H1 (cell line): ENCODE measurements at regions not wholly inside any gene's neighbourhood (a gene's known extent, or its start where the extent isn't known, plus 50 kb on each side); places are given as distances from the start of the nearest gene placed in this dataset.

Experiments used
- CTCF ChIA-PET: fragments of 300-600 bp; sonication (Branson Sonifier 250); formaldehyde crosslinking; loops from one replicate; lab custom pipeline; 2021; ENCODE audit not compliant: partially characterized antibody; lab: Charles Lee
- POLR2A ChIA-PET: fragments of 300-600 bp; sonication (Branson Sonifier 250); formaldehyde crosslinking; loops from one replicate; lab custom pipeline; 2021; ENCODE audit warnings: inconsistent platforms; ENCODE audit not compliant: partially characterized antibody; lab: Charles Lee
- DNase-seq, 2 experiments: peaks; one replicate each; pipeline versions ENCODE4 v3.0.0 to v3.0.0-alpha.2; 2010 to 2022; ENCODE audit warnings: low spot score in 2 of 2, low read depth in 1 of 2, mixed read lengths in 1 of 2
- FAIRE-seq: peaks from 2 replicates; lab custom pipeline; 2011; peaks lifted over from hg19 to GRCh38; lab: Jason Lieb, UNC
- H2AFZ ChIP-seq: 2 replicates; pipeline ENCODE4 v1.8.1; 2012; ENCODE audit warnings: low read length, inconsistent platforms
- H2AK5ac ChIP-seq: 2 replicates; pipeline ENCODE4 v1.6.1; 2013; ENCODE audit warnings: low read depth, low read length
- H2BK120ac ChIP-seq: replicated peaks from 2 replicates; pipeline ENCODE3; 2013; ENCODE audit warnings: low read depth, low read length, inconsistent platforms
- H2BK12ac ChIP-seq: 2 replicates; pipeline ENCODE4 v1.6.1; 2013; ENCODE audit warnings: low read depth, low read length
- H2BK15ac ChIP-seq: 2 replicates; pipeline ENCODE4 v1.6.1; 2013; ENCODE audit warnings: low read length
- H2BK20ac ChIP-seq: 2 replicates; pipeline ENCODE4 v1.6.1; 2013; ENCODE audit warnings: low read length
- H2BK5ac ChIP-seq: 2 replicates; pipeline ENCODE4 v1.6.1; 2013; ENCODE audit warnings: low read depth, low read length
- H3K14ac ChIP-seq: 2 replicates; pipeline ENCODE4 v1.6.1; 2013; ENCODE audit warnings: inconsistent platforms; ENCODE audit not compliant: insufficient read length
- H3K18ac ChIP-seq: 2 replicates; pipeline ENCODE4 v1.6.1; 2013; ENCODE audit warnings: low read length; ENCODE audit errors: extremely low read depth
- H3K23ac ChIP-seq: 2 replicates; pipeline ENCODE4 v1.6.1; 2013; ENCODE audit warnings: inconsistent platforms; ENCODE audit not compliant: insufficient read length
- H3K23me2 ChIP-seq: 2 replicates; pipeline ENCODE4 v1.6.1; 2013; ENCODE audit warnings: low read depth, low read length
- H3K27ac ChIP-seq: 2 replicates; pipeline ENCODE4 v1.6.1; 2011; ENCODE audit warnings: low read depth, low read length, inconsistent platforms
- H3K27me3 ChIP-seq, 4 experiments: replicated peaks in 1 of 4; 1 replicate in 1 of 4; 2 replicates in 3 of 4; pipeline versions ENCODE4 v1.6.1 to v1.8.1; 2011 to 2013; ENCODE audit warnings: low read length in 3 of 4, mild to moderate bottlenecking in 3 of 4, inconsistent platforms in 2 of 4, mixed read lengths in 2 of 4, moderate library complexity in 1 of 4; ENCODE audit not compliant: control insufficient read depth in 3 of 4, insufficient read depth in 3 of 4; ENCODE audit errors: extremely low read depth in 1 of 4
- H3K36me3 ChIP-seq, 4 experiments: 2 replicates each; pipeline versions ENCODE4 v1.6.1 to v1.8.1; 2011 to 2013; ENCODE audit warnings: mild to moderate bottlenecking in 4 of 4, low read length in 3 of 4, moderate library complexity in 2 of 4, control low read depth in 1 of 4, inconsistent platforms in 1 of 4; ENCODE audit not compliant: insufficient read depth in 4 of 4, control insufficient read depth in 2 of 4
- H3K4ac ChIP-seq: replicated peaks from 2 replicates; pipeline ENCODE3; 2013; ENCODE audit warnings: low read length, low read depth, mixed read lengths, inconsistent platforms; ENCODE audit not compliant: insufficient read length
- H3K4me1 ChIP-seq, 4 experiments: replicated peaks in 1 of 4; 1 replicate in 1 of 4; 2 replicates in 3 of 4; pipeline versions ENCODE4 v1.6.1 to v1.8.1; 2011 to 2013; ENCODE audit warnings: low read length in 3 of 4, inconsistent platforms in 2 of 4, mixed read lengths in 1 of 4; ENCODE audit not compliant: insufficient read depth in 4 of 4, control insufficient read depth in 3 of 4
- H3K4me2 ChIP-seq, 2 experiments: 2 replicates each; pipeline versions ENCODE4 v1.6.1 to v1.8.1; 2011 to 2013; ENCODE audit warnings: low read depth in 2 of 2, low read length in 2 of 2, control low read depth in 1 of 2, inconsistent platforms in 1 of 2, mild to moderate bottlenecking in 1 of 2; ENCODE audit not compliant: insufficient read depth in 1 of 2
- H3K4me3 ChIP-seq, 4 experiments: fragments of 200-600, 300-600 bp in 1 of 4; sonication (generic), shearing (Covaris generic), sonication (Bioruptor Twin) in 1 of 4; 2 replicates each; pipeline versions ENCODE4 v1.5.1 to v1.8.1; 2011 to 2016; ENCODE audit warnings: low read length in 4 of 4, low read depth in 3 of 4, control low read depth in 2 of 4, inconsistent platforms in 2 of 4, mild to moderate bottlenecking in 2 of 4, mixed read lengths in 1 of 4, moderate library complexity in 1 of 4; ENCODE audit not compliant: insufficient read depth in 2 of 4; ENCODE audit errors: extremely low read depth in 1 of 4
- H3K56ac ChIP-seq: replicated peaks from 2 replicates; pipeline ENCODE3; 2013; ENCODE audit warnings: low read depth, mild to moderate bottlenecking, mixed read lengths, low read length, inconsistent platforms; ENCODE audit not compliant: insufficient read length
- H3K79me1 ChIP-seq: 2 replicates; pipeline ENCODE4 v1.6.1; 2013; ENCODE audit warnings: low read depth, low read length, control low read depth
- H3K79me2 ChIP-seq, 2 experiments: 2 replicates each; pipeline versions ENCODE4 v1.6.1 to v1.8.1; 2012 to 2013; ENCODE audit warnings: low read length in 2 of 2, mild to moderate bottlenecking in 2 of 2, inconsistent platforms in 1 of 2; ENCODE audit not compliant: insufficient read depth in 2 of 2, control insufficient read depth in 1 of 2
- H3K9ac ChIP-seq, 4 experiments: replicated peaks in 1 of 4; 1 replicate in 1 of 4; 2 replicates in 3 of 4; pipeline versions ENCODE4 v1.6.1 to v1.8.1; 2011 to 2013; ENCODE audit warnings: low read depth in 3 of 4, low read length in 3 of 4, control low read depth in 2 of 4, mild to moderate bottlenecking in 2 of 4, moderate library complexity in 2 of 4, inconsistent platforms in 1 of 4; ENCODE audit errors: extremely low read depth in 1 of 4
- H3K9me3 ChIP-seq, 2 experiments: 2 replicates each; pipeline versions ENCODE4 v1.6.1 to v1.8.1; 2012 to 2013; ENCODE audit warnings: mild to moderate bottlenecking in 2 of 2, moderate library complexity in 2 of 2, control low read depth in 1 of 2, inconsistent platforms in 1 of 2, low read depth in 1 of 2, low read length in 1 of 2, mixed read lengths in 1 of 2; ENCODE audit not compliant: insufficient read depth in 2 of 2
- H4K20me1 ChIP-seq, 2 experiments: replicated peaks in 1 of 2; 2 replicates each; pipeline versions ENCODE3 to v1.8.1; 2011 to 2013; ENCODE audit warnings: inconsistent platforms in 2 of 2, low read length in 2 of 2, mild to moderate bottlenecking in 1 of 2; ENCODE audit not compliant: insufficient read depth in 2 of 2, control insufficient read depth in 1 of 2
- H4K5ac ChIP-seq: 2 replicates; pipeline ENCODE4 v1.6.1; 2013; ENCODE audit warnings: low read length, low read depth, mixed read lengths, inconsistent platforms; ENCODE audit not compliant: insufficient read length
- H4K8ac ChIP-seq: 2 replicates; pipeline ENCODE4 v1.8.0; 2013; ENCODE audit warnings: mild to moderate bottlenecking, moderate library complexity, low read length, inconsistent platforms; ENCODE audit not compliant: insufficient read depth; ENCODE audit errors: extremely low read depth
- H4K91ac ChIP-seq: replicated peaks from 2 replicates; pipeline ENCODE3; 2013; ENCODE audit warnings: low read length, mixed read lengths, inconsistent platforms; ENCODE audit not compliant: insufficient read length
- CBX5 ChIP-seq: fragments of 300-800, 300-1000 bp; sonication (generic); IDR thresholded peaks from 2 replicates; pipeline ENCODE4 v1.7.1; 2016; ENCODE audit warnings: antibody characterized with exemption, low read length, low read depth
- CHD2 ChIP-seq: IDR thresholded peaks from 2 replicates; pipeline ENCODE4 v1.6.1; 2012; ENCODE audit warnings: low read length, improper control_type of control experiment
- JUN ChIP-seq: IDR thresholded peaks from 2 replicates; pipeline ENCODE4 v1.6.1; 2011; ENCODE audit warnings: low read depth, mild to moderate bottlenecking, improper control_type of control experiment, low read length
- PHF8 ChIP-seq: fragments of 200-600 bp; sonication (generic); conservative IDR thresholded peaks from 2 replicates; pipeline ENCODE4 v1.7.1; 2012; ENCODE audit warnings: low read depth, mild to moderate bottlenecking, inconsistent platforms, low read length, moderate library complexity
- POU5F1 ChIP-seq: IDR thresholded peaks from 2 replicates; pipeline ENCODE4 v1.6.1; 2011; ENCODE audit warnings: low read depth, mild to moderate bottlenecking, low read length, moderate library complexity
- WGBS, 2 experiments: shearing (Covaris generic) in 1 of 2; methylation state at CpG; one replicate each; pipeline versions ENCODE4 v1.1.6 to v1.1.7; 2013 to 2015; ENCODE audit warnings: low lambda C conversion rate in 2 of 2, mixed read lengths in 2 of 2, inconsistent platforms in 1 of 2, low coverage in 1 of 2, missing lambda C conversion rate in 1 of 2; ENCODE audit not compliant: insufficient replicate concordance in 2 of 2, insufficient coverage in 1 of 2, insufficient read length in 1 of 2; ENCODE audit errors: extremely low coverage in 1 of 2, missing lambda C conversion rate in 1 of 2; 5-methylcytosine and 5-hydroxymethylcytosine counted together

DNA sequence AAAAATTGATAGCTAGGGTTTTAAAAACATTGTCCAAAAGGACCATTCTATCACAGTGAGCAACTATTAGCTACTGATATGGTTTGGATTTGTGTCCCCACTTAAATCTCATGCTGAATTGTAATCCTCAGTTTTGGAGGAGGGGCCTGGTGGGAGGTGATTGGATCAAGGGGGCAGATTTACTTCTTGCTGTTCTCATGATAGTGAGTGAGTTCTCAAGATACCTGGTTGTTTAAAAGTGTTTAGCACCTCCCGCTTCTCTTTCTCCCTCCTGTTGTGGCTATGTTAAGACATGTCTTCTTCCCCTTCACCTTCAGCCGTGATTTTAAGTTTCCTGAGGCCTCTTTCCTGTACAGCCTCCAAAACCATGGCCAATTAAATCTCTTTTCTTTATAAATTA lies 500.4 kb upstream of the POT1 start:
- Histone ChIP-seq H3K9me3 (no peaks in the 10 kb centered on the region), H2BK12ac (no peak overlapping the region), H4K5ac (no peak overlapping the region), H4K91ac (no peak overlapping the region), H3K18ac (no peak overlapping the region), H3K23me2 (no peaks in the 10 kb centered on the region), H3K23ac (no peak overlapping the region), H3K14ac (no peak overlapping the region), H2BK15ac (no peak overlapping the region), H4K8ac (no peak overlapping the region), H3K36me3 (no peaks in the 10 kb centered on the region), H4K20me1 (no peaks in the 10 kb centered on the region), H2AK5ac (no peak overlapping the region), H3K4ac (no peak overlapping the region), H3K27ac (no peak overlapping the region), H3K9ac (no peak overlapping the region), H3K79me1 (no peaks in the 10 kb centered on the region), H3K79me2 (no peaks in the 10 kb centered on the region), H3K4me1 (no peaks in the 10 kb centered on the region), H2BK120ac (no peak overlapping the region), H3K4me3 (no peak overlapping the region), H2BK5ac (no peak overlapping the region), H3K4me2 (no peak overlapping the region), H2AFZ (0 out of 2 replicates have a peak overlapping the region, but pooled peaks have one; percentile 37), H3K27me3 (no peaks in the 10 kb centered on the region)
- FAIRE-seq (no peak), DNase-seq (no peak)
- ChIA-PET POLR2A (no interaction called here), CTCF (interaction anchor here (0.6 kb wide), 1 partner anchor 16 kb away, joined by 3 read pairs; no protein-coding TSS in a partner anchor)
- WGBS, 2 experiments = 100% methylated on average over 2 of the region's 2 CpGs; no CpG with 5 or more reads in 1 of the 2 experiments
- TF ChIP-seq CHD2 (no peak), POU5F1 (no peak), JUN (no peak), PHF8 (no peak), CBX5 (no peak)
- TF ChIP-seq, all 59 proteins: peak for 0
- no peak overlapping the region for H3K56ac ChIP-seq
- H2BK20ac ChIP-seq = no peak overlapping the region
